GM23338 (cell line): ENCODE measurements at regions not wholly inside any gene's neighbourhood (a gene's known extent, or its start where the extent isn't known, plus 50 kb on each side); places are given as distances from the start of the nearest gene placed in this dataset.

Source experiments
- ATAC-seq: fragments of 200-7000 bp; cut with Tn5 transposase; 3 replicates; pipeline ENCODE4 v1.9.1; 2020
- DNase-seq: peaks from one replicate; pipeline ENCODE4 v3.0.0-alpha.2; 2015; ENCODE audit warnings: low spot score
- H2AFZ ChIP-seq: fragments of 200-600 bp; sonication (generic); 2 replicates; pipeline ENCODE4 v1.8.0; 2016; ENCODE audit warnings: antibody characterized with exemption, mild to moderate bottlenecking, moderate library complexity
- H3F3A ChIP-seq: fragments of 200-600 bp; sonication (generic); replicated peaks from 2 replicates; pipeline ENCODE4 v1.8.0; 2017; ENCODE audit warnings: antibody characterized with exemption, mixed run types, low read depth
- H3K27ac ChIP-seq: fragments of 200-600 bp; sonication (generic); 2 replicates; pipeline ENCODE4 v1.6.1; 2016; ENCODE audit warnings: low read depth
- H3K27me3 ChIP-seq: fragments of 200-600 bp; sonication (generic); 2 replicates; pipeline ENCODE4 v1.8.0; 2016; ENCODE audit warnings: mild to moderate bottlenecking, mixed run types, moderate library complexity; ENCODE audit not compliant: insufficient read depth
- H3K36me3 ChIP-seq: fragments of 200-600 bp; sonication (generic); 2 replicates; pipeline ENCODE4 v1.8.0; 2016; ENCODE audit warnings: mild to moderate bottlenecking; ENCODE audit not compliant: insufficient read depth
- H3K4me1 ChIP-seq: fragments of 200-600 bp; sonication (generic); 2 replicates; pipeline ENCODE4 v1.8.0; 2016; ENCODE audit warnings: mild to moderate bottlenecking, moderate library complexity; ENCODE audit not compliant: insufficient read depth
- H3K4me2 ChIP-seq: fragments of 200-600 bp; sonication (generic); 2 replicates; pipeline ENCODE4 v1.7.1; 2017; ENCODE audit warnings: mixed run types
- H3K4me3 ChIP-seq: fragments of 200-600 bp; sonication (generic); 2 replicates; pipeline ENCODE4 v1.6.1; 2016; ENCODE audit warnings: mixed run types
- H3K79me2 ChIP-seq: fragments of 200-600 bp; sonication (generic); replicated peaks from 2 replicates; pipeline ENCODE4 v1.8.0; 2017; ENCODE audit warnings: mild to moderate bottlenecking; ENCODE audit not compliant: insufficient read depth
- H3K9me2 ChIP-seq: fragments of 200-600 bp; sonication (generic); 2 replicates; pipeline ENCODE4 v1.8.0; 2017; ENCODE audit not compliant: insufficient read depth
- H4K20me1 ChIP-seq: fragments of 200-600 bp; sonication (generic); replicated peaks from 2 replicates; pipeline ENCODE4 v1.8.0; 2017; ENCODE audit warnings: mild to moderate bottlenecking; ENCODE audit not compliant: insufficient read depth
- H3K27ac Mint-ChIP-seq: 2 replicates; pipeline ENCODE4 v1.8.0; 2020; ENCODE audit warnings: inconsistent platforms, mild to moderate bottlenecking, moderate library complexity, mixed read lengths
- H3K27me3 Mint-ChIP-seq: 3 replicates; pipeline ENCODE4 v1.8.0; 2022; ENCODE audit warnings: low read depth, mild to moderate bottlenecking, moderate library complexity, mixed read lengths, inconsistent platforms; ENCODE audit not compliant: insufficient read depth, poor library complexity
- H3K36me3 Mint-ChIP-seq: 3 replicates; pipeline ENCODE4 v1.8.0; 2021; ENCODE audit warnings: low read depth, mild to moderate bottlenecking, inconsistent platforms, moderate library complexity, mixed read lengths
- H3K4me1 Mint-ChIP-seq: 3 replicates; pipeline ENCODE4 v1.8.0; 2020; ENCODE audit warnings: mild to moderate bottlenecking, inconsistent platforms, mixed read lengths
- H3K4me3 Mint-ChIP-seq: 3 replicates; pipeline ENCODE4 v1.8.0; 2021; ENCODE audit warnings: moderate library complexity, mild to moderate bottlenecking, inconsistent platforms, mixed read lengths
- H3K9me3 Mint-ChIP-seq: 3 replicates; pipeline ENCODE4 v1.8.0; 2020; ENCODE audit warnings: moderate library complexity, mild to moderate bottlenecking, inconsistent platforms, mixed read lengths
- CREB1 ChIP-seq: fragments of 250-450 bp; sonication (Bioruptor Pico); IDR thresholded peaks from 2 replicates; pipeline ENCODE4 v1.5.0; 2020; ENCODE audit warnings: low read depth, mild to moderate bottlenecking, moderate library complexity
- EZH2 ChIP-seq: fragments of 200-600 bp; sonication (generic); IDR thresholded peaks from one replicate; pipeline ENCODE4 v1.8.0; 2017; ENCODE audit warnings: antibody characterized with exemption, mild to moderate bottlenecking, low read depth; ENCODE audit not compliant: unreplicated experiment
- EZH2phosphoT487 ChIP-seq: fragments of 200-600 bp; sonication (generic); IDR thresholded peaks from one replicate; pipeline ENCODE4 v1.8.1; 2018; ENCODE audit warnings: antibody characterized with exemption; ENCODE audit not compliant: unreplicated experiment
- JUNB ChIP-seq: IDR thresholded peaks from one replicate; pipeline ENCODE4 v1.6.1; 2016; ENCODE audit warnings: antibody characterized with exemption; ENCODE audit not compliant: unreplicated experiment
- NANOG ChIP-seq: IDR thresholded peaks from 2 replicates; pipeline ENCODE4 v1.6.1; 2016; ENCODE audit warnings: antibody characterized with exemption, borderline replicate concordance
- POLR2AphosphoS5 ChIP-seq: IDR thresholded peaks from 2 replicates; pipeline ENCODE4 v1.6.1; 2016; ENCODE audit warnings: antibody characterized with exemption, low read depth
- REST ChIP-seq: IDR thresholded peaks from one replicate; pipeline ENCODE4 v1.6.1; 2018; ENCODE audit warnings: antibody characterized with exemption; ENCODE audit not compliant: unreplicated experiment
- STAT1 ChIP-seq: IDR thresholded peaks from one replicate; pipeline ENCODE4 v1.6.1; 2016; ENCODE audit warnings: antibody characterized with exemption; ENCODE audit not compliant: unreplicated experiment
- ZNF114 ChIP-seq: fragments of 250-450 bp; sonication (Bioruptor Pico); IDR thresholded peaks from 2 replicates; pipeline ENCODE4 v1.5.0; 2020; ENCODE audit warnings: mild to moderate bottlenecking, moderate library complexity
- ZNF331 ChIP-seq: fragments of 250-450 bp; sonication (Bioruptor Pico); IDR thresholded peaks from 2 replicates; pipeline ENCODE4 v1.5.0; 2020; ENCODE audit warnings: low read depth, mild to moderate bottlenecking, moderate library complexity
- ZNF462 ChIP-seq: fragments of 250-450 bp; sonication (Bioruptor Pico); IDR thresholded peaks from 2 replicates; pipeline ENCODE4 v1.5.0; 2020; ENCODE audit warnings: mild to moderate bottlenecking, moderate library complexity
- TF ChIP-seq, protein P1 (sequence below): IDR thresholded peaks from 2 replicates; pipeline ENCODE4 v1.6.1; 2016; ENCODE audit warnings: antibody characterized with exemption
- TF ChIP-seq, protein P2 (sequence below), 2 experiments: fragments of 200-600 bp in 1 of 2; sonication (generic) in 1 of 2; conservative IDR thresholded peaks; 2 replicates each; pipeline versions ENCODE4 v1.5.1 to v1.6.1; 2016 to 2017; ENCODE audit warnings: antibody characterized with exemption in 2 of 2, low read depth in 2 of 2, mild to moderate bottlenecking in 2 of 2, moderate library complexity in 1 of 2

DNA sequence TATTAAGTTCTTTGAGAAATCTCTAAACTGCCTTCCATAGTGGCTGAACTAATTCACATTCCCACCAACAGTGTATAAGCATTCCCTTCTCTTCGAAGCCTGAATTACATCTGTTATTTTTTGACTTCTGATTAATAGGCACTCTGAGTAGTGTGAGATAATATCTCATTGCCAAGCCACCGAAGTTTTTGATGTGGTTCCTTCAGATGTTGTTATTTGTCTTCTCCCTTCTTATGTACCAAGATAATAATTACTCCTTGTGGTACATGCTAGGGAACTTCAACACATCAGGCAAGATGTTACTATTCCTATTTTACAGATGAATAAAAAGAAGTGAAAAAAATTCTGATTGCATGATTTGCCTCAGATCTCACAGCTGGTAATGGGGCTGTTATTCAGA, 70.9 kb downstream of the KCTD12 start:
- no peaks in the 10 kb centered on the region; the same call in 1 of the 2 replicates for H3K9me2 ChIP-seq
- DNase-seq: no peak
- no peak for ATAC-seq
- no peaks in the 10 kb centered on the region for H3K79me2 ChIP-seq
- Mint-ChIP-seq H3K4me1 (no peaks in the 10 kb centered on the region), H3K27me3 (no peaks in the 10 kb centered on the region), H3K4me3 (no peak overlapping the region), H3K36me3 (no peaks in the 10 kb centered on the region), H3K9me3 (no peaks in the 10 kb centered on the region; the same call in 2 of the 3 replicates), H3K27ac (no peak overlapping the region)
- H3K4me3 ChIP-seq: no peak overlapping the region
- H3K4me2 ChIP-seq: no peak overlapping the region
- H3F3A ChIP-seq: no peaks in the 10 kb centered on the region
- TF ChIP-seq, protein P1, sequence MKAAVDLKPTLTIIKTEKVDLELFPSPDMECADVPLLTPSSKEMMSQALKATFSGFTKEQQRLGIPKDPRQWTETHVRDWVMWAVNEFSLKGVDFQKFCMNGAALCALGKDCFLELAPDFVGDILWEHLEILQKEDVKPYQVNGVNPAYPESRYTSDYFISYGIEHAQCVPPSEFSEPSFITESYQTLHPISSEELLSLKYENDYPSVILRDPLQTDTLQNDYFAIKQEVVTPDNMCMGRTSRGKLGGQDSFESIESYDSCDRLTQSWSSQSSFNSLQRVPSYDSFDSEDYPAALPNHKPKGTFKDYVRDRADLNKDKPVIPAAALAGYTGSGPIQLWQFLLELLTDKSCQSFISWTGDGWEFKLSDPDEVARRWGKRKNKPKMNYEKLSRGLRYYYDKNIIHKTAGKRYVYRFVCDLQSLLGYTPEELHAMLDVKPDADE: no peak
- TF ChIP-seq EZH2 (no peak), STAT1 (no peak), POLR2AphosphoS5 (no peak), ZNF462 (CRISPR knock-in tag) (no peak), ZNF331 (no peak), CREB1 (CRISPR knock-in tag) (no peak), REST (no peak), JUNB (no peak), NANOG (no peak), ZNF114 (CRISPR knock-in tag) (no peak), EZH2phosphoT487 (no peak)
- TF ChIP-seq, protein P2, sequence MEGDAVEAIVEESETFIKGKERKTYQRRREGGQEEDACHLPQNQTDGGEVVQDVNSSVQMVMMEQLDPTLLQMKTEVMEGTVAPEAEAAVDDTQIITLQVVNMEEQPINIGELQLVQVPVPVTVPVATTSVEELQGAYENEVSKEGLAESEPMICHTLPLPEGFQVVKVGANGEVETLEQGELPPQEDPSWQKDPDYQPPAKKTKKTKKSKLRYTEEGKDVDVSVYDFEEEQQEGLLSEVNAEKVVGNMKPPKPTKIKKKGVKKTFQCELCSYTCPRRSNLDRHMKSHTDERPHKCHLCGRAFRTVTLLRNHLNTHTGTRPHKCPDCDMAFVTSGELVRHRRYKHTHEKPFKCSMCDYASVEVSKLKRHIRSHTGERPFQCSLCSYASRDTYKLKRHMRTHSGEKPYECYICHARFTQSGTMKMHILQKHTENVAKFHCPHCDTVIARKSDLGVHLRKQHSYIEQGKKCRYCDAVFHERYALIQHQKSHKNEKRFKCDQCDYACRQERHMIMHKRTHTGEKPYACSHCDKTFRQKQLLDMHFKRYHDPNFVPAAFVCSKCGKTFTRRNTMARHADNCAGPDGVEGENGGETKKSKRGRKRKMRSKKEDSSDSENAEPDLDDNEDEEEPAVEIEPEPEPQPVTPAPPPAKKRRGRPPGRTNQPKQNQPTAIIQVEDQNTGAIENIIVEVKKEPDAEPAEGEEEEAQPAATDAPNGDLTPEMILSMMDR (conservative IDR thresholded peaks at IDR 0.05; ENCODE audit: low read depth in 2 of 2): no peak
- H3K4me1 ChIP-seq: no peaks in the 10 kb centered on the region
- H3K36me3 ChIP-seq: no peaks in the 10 kb centered on the region
- H2AFZ ChIP-seq: no peak overlapping the region
- H3K27ac ChIP-seq: no peak overlapping the region
- H4K20me1 ChIP-seq: no peaks in the 10 kb centered on the region
- no peaks in the 10 kb centered on the region for H3K27me3 ChIP-seq
